ENCODE measurements at regions not wholly inside any gene's neighbourhood (a gene's known extent, or its start where the extent isn't known, plus 50 kb on each side); places are given as distances from the start of the nearest gene placed in this dataset.
"Not testable (repeated sequence)": the region's sequence is repeated elsewhere in the genome, so short reads cannot be mapped to it uniquely, and the experiment has no call there.

DNA sequence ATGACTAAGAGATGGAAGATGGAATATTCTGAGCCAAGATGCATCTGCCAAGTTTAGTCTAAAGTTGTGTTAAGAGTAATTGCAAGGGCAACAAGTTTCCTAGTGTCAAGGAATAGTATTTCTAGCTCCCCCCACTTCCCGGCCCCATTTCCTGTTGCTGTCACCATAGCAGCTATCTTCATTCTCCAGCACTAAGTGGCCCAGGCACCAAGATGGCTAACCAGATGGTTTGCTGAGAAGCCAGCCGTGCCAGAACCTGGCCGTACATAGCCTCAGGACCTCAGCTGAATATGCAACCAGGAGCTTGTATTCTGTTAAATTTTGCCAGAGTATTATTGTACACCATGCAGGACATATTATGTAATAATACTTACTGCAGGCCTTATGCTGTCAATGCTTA is 108.8 kb upstream of the UMPS start:
- no peak for ATAC-seq

DNA sequence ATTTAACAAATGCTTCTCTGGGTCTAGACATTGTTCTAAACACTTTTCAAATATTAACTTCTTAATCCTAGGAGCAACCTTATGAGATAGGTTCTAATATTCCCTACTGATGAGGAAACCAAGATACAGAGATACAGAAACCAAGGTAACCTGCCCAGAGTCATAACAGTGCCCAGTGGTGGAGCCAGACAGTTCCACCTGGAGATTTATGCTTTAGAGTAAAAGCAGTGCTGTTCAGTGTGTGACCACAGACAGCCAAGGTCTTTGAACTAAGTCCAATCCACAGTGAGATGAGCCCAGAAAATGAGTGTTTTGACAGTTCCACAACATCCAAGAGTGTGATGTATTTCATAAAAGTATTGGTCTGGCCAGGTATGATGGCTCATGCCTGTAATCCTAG is 105.2 kb upstream of the UMPS start:
- no peak for ATAC-seq

DNA sequence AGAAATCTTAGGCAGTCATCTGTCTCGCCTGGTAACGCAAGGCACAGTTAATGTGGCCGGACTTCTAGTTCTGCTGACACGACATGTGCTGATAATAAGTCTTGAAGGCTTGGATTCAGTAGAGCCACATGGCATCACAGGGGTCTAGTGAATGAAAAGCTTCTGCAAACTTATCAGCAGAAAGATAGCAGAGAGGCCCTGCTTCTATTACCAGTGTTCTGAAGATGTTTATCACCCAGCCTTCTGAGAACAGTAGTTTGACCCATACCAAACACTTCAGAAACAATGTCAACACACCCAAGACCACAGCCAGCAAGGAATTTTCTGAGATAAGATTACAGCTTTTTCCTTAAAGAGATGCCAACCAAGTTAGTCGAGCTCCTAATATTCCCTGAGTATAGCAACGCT is 102.7 kb upstream of the UMPS start:
- no peak for ATAC-seq

DNA sequence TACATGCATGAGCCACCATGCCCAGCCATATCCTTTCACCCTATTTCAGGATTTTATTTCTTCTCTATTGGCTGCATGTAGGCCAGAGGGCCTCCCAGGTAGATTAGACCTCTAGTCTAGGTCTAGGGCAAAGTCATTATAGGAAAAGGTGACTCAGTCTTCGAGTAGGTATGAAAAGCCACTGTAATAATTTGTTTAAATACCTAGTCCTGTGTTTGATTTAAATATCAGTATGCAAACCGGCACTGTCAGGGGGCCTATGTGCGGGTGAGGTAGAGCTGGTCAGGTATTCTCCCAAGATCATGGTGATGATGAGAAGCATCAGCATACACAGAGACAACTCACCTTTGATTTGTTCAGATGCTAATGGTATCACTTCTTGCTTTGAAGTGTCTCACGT is 101.4 kb upstream of the UMPS start:
- peak; percentile 56 to 63 for ATAC-seq

DNA sequence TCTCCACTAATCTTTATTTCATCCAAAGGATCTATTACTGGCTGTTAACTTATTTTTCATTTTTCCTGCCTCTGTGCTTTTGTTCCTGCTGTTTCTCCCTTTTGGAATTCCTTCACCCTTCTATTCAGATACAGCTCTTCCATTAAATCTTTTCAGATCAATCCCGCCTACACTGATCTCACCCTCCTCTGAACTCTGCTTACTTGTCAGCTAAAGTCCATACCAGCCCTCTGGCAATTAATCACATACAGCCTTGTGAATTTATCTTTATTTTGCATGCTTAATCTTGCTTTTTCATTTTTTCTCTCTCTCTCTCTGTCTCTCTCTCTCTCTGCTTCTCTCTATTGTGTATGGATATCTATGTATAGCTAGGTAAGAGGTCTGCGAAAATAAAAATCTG is 100.8 kb upstream of the UMPS start:
- ATAC-seq, result no peak

DNA sequence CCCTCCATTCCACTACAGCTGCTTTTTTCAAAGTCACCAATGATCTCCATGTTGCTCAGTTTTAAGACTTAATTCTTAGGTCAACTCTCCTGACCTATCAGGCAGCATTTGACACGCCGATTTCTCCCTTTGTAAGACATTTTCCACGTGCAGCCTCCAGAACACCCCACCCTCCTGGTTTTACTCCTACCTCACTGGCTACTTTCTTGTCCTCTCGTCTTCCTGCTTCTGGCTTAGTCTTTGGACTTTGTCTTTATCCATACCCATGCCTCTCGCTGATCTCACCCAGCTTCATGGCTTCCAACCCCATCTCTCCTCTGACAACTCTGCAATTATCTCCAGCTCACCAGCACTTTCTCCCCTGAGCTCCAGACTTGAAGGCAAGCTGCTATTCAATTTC is 99.3 kb upstream of the UMPS start:
- no peak for ATAC-seq

DNA sequence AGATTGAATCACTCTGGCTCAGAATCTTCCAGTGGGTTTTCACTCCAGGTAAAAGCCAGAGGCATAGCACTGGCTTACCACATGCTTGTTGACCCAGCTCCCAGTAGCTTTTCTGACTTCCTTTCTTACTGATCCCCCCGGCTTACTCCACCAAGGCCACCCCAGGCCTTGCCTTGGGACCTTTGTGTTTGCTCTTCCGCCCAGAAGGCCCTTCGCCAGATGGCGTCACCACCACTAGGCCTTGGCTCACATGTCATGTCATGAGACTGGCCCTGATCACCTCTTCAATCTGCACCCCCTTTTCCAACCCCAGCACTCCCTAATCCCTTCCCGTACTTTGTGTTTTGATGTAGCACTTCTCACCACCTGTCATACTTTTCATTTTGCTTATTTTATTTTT is 98.5 kb upstream of the UMPS start:
- ATAC-seq, result no peak

DNA sequence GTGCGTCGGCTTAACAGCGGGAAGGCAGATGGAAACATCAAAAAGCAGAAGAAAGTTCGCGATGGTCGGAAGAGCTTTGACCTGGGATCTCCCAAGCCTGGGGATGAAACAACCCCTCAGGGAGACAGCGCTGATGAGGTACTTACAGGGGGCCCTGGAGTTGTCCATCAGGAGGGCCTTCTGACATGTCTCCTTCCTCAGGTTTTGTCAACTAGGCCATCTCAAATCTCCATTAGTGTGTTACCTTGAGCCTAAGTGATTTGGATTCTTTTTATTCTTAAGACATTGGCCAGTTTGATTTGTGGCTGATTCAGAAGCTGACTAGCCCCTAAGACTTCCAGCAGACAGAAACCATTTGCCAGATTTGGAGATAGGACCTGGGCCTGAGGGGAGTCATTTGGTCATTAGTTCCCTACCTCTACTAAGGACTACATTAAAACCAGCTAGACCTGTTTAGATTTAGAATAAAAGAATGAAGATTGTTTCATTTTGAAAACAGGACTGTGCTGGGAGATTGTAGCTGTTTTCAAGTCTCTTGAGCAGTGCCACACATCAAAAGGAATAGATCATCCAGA is 97.6 kb upstream of the UMPS start:
- no peak for ATAC-seq

DNA sequence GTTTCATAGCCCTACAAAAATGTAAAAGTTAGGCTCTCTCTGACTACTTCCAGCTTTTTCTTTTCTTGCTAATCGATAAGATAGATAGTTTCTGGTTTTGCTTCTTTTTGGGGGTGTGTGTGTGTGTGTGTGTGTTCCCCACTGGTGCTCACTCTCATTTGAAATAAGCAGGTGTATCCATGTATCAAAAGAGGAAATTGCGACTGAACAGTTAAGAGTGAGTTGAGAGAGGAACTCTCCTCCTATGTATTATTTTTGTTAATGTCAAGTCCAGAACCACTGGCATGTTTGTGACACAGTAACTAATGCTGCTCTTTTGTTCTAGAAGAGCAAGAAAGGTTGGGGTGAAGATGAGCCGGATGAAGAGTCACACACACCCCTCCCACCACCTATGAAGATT is 96.7 kb upstream of the UMPS start:
- no peak for ATAC-seq

DNA sequence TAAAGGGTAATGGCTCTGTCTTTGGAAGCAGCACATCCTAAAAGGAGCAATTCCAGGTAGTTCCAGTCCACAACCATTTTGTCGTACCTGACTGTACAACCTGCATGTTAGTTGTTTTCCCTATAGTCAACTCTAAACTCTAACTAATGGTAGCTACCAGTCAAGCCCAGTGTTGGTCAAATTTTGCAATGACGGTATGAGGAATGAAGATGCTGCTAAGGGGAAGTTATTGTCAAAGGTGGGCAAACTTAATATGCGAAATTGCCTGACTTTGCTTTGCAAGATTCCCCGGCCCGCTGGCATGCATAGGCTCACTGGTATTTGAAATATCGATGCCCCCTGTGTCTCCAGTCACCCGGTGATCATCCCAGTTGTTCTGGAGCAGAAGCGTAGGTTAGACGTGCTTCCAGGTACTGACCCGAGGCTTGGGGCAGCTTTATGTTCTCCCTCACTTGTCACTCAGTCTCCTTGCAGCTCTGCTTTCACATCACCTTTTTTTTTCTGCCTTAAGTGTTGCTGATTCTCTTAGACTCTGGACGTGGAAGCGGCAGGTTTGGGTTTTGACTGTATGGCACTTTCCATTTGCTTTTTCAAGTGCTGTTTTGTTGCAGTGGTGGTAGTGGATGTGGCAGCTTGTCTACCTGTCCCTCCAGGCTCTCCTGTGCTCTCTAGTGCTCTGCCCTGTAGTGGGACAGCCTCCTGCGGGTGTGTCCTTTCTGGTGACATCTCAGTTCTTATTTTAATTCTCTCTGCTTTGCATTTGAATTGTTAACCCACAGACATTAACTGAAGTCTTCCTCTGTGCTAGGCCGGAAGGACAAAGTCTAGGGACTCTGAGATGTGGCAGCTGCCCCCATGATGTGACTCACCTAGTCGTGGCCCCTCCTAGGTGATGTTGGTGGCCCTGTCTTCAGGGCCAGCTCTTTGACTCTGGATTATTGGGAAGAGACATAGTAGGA is 95.8 kb upstream of the UMPS start:
- ATAC-seq, result no peak

DNA sequence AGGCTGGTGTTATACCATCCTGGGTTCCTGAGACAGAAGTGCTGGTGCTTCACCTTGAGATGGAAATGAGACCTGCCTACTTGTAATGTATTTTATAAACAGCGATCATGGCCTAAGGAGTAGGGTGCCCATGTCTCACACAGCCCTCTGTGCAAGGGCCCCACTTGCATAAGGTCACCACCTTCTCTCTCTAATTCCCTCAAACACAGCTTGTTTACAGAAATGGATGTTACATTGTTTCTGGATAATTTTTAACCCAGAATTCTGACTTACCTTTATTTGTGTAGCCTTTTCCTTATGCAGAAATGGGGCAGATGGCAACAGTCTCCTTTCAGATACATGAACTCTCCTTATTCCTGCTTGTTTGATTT is 95.1 kb upstream of the UMPS start:
- no peak for ATAC-seq

DNA sequence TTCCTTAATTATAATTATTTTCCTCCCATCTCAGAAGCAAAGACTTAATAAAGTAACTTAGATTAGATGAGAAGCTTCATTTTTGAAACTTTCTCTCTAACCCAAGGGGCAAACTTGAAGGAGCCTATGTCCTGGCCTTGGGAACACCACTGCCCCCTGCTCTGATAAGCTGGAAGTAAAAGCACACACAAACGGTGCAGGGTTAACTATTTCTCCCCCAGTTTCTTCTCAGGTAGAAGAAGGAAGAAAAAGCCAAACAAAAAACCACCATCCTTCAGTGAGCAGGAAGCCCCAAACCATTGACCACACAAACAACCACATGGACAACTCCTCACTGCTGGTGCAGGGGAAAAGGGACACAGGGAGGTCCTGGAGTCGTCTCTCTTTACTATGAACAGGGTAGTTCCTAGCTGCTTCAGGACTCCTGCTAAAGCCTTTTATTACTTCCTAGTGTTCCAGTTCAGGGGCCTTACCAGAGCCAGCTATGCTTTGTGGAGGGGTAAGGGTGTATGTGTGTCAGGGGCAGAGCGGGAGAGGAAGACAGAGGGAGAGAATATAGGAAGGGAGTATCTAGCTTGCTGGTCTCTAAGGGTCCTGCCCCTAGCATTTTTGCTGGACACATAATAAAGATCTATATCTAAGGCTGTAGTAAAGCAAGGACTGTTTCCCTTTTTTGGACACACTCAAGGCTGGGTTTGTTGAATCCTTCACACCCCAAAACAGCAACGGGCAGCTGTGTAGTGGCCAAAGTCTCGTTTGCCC is 94.0 kb upstream of the UMPS start:
- no peak for ATAC-seq

DNA sequence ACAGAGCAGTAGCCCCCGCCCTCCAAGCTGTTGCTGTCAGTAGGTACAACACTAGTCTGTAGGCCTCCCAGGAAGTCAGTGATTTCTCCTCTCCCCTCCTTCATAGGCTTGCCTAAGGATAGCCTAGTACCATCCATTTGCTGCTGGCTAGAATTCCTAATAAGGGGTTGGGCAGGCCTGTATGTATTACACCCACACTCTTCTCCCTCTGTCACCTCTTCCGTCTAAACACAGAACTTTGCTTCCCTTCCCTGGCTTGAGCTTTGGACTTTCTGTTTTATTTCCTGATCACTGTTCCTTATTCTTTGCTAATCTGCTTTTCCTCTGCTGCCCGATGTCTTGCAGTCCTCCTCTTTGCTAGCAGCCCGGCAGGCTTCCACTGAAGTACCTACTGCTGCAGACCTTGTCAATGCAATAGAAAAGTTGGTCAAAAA is 93.4 kb upstream of the UMPS start:
- ATAC-seq, result no peak

DNA sequence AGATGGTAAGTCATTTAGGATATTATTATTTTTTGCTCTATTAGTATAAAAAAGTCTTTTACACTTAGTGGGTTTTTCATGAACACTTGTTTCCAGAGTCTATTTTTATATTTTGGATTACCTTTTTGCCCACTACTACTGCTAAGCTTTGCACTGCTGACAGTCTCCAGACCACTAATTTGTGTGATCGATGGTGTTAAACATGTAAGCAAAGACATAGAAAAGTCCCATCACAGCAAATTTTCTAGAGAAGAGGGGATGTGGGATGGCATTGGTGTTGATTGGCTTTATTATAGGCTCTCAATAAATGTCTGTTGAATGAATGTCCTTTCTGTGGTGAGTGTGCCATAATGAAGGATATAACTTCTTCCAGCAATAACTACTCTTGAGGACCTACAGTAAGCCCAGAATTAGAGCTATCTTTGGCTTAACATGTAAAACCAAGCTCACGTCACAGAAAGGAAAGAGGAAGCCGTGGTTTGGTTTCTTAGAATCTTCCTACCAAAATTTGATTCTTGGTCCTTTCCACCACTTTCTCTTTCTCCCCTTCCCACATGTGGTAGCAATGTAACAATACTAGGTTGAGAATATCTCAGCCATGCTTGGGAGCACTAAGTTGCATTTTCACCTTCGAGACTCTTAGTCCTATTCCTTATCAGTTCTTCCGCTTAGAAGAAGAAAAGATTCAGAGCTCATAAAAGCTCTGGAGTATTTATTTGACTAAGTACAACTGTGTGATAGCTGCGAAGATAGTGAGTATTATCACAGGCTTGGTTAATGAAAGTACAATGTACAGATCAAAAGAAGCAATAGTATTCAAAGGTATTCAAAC is 90.6 kb upstream of the UMPS start:
- ATAC-seq, result peak; percentile 99

DNA sequence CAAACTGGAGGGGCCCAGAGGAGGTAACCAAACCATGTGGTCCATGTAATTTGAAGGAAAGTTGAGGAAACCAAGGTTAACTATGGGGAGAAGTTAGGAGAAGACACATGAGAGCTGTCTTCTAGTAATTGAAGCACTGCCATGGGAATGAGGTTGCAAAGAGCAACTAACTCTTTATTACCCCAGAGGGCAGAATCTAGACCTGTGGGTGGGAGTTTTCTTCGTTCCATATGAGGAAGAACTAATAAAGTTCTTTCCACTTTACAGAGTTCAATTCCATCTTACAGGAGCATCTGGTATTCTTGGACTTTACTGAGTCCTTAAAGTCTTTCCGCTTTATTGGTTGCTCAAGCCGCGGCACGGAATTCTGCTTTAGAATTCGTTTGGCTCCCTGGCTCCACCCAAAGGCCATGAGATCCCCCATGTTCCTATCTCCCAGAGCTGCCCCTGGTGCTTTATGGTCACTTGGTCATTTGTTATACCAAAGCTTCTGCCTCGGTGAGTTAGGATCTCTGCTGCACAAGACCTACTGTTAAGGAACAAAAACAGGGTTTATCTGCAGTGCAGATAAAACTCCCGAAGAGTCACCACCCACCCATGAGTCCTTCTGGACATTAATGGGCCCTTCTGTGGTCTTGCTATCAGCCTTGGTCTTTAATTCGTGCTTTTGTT is 89.5 kb upstream of the UMPS start:
- no peak for ATAC-seq

DNA sequence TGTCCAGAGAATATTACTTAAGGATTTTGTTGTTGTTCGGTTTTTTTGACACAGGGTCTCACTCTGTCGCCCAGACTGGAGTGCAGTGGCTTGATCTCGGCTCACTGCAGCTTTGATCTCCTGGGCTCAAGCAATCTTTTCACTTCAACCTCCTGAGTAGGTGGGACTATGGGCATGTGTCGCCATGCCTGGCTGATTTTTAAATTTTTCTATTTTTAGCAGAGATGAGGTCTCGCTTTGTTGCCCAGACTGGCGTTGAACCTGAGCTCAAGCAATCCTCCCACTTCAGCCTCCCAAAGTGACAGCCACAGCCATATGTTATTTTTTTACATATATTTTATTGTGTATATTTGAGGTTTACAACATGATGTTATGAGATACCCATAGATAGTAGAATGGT is 86.8 kb upstream of the UMPS start:
- no peak for ATAC-seq

DNA sequence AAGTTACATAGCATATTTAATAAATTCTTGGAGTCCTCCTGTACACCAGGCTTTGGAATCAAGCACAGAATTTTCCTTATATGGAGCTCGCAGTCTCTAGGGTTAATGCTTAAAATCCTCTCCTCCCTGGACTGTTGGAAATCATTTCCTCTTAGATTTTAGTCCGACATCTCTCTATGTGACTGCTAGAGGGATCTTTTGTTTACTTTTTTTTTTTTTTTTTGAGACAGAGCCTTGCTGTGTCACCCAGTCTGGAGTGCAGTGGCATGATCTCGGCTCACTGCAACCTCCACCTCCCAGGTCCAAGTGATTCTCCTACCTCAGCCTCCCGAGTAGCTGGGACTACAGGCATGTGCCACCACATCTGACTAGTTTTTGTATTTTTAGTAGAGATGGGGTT is 84.1 kb upstream of the UMPS start:
- not testable (repeated sequence) for ATAC-seq

DNA sequence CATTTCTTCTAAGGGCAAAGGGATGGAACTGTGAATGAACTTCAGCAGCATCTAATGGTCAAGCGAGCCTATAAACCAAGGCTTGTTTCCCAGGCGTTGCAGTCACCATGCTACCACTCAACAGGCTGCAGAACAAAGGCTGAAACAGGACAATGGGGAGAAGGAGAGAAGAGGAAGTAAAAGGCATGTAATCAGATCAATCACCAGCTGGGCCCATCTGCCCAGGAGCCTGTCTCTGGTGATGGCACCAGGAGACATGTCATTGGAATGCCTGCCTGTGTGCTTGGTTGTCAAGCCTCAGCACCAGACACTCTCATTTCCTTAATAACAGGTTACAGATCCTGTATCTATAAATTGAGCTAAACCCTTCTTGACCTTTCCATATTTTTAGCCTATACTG is 81.7 kb upstream of the UMPS start:
- no peak for ATAC-seq

DNA sequence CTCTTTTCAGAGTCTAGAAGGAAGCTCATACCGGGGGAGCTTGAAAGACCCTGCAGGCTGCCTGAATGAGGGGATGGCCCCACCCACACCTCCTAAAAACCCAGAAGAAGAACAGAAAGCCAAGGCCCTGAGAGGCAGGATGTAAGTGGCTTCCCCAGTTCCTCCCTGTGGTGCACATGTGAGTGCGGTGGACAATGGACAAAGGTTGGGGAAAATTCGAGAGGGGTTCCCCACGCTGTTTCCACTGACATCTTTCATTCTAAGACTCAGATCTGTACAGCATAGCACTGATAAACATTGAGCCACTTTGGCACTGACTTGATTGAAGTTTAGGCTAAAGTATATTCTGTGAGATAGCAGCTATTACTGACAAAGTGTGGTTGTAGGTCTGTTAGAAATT is 79.5 kb upstream of the UMPS start:
- ATAC-seq, result peak; percentile 38 to 49

DNA sequence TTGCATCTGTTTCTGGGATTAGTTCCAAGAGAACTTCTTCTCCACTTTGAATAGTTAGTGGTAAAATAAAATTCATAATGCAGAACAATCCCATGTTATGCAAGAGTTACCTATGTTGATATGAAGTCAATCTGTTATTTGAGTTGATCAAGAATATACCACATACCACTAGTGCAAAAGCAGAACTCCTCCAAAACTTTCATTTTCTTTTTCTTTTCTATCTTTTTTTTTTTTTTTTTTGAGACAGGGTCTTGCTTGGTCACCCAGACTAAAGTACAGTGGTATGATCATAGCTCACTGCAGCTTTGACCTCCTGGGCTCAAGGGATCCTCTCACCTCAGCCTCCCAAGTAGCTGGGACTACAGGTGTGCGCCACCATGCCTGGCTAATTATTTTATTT is 78.8 kb upstream of the UMPS start:
- not testable (repeated sequence) for ATAC-seq

DNA sequence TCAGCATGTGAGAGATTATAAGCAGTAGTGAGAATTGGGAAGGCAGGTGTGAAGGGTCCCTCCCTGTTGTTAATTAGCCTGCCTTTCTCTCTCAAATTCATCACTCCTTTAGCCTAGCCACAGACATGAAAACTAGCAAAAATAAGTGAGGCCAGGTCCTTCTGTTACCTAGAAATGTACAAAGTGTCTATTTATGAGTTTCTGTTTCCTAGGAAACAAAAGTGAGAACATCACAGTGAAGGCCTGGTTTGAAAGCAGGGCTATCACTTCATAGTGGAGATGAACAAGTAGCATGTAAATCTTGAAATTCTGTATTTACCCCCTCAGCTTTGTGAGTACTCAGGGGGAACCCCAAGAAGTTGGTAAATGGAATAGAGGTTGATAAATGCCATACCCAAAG is 78.2 kb upstream of the UMPS start:
- peak; percentile 30 to 48 for ATAC-seq

Data from activated CD4-positive, CD25-positive, alpha-beta regulatory T cell treated with anti-CD3 and anti-CD28 coated beads, Interleukin-2, amount 50 U/mL, for 24 hours (primary cell).